OCI-LY1 (cell line): ENCODE measurements at regions not wholly inside any gene's neighbourhood (a gene's known extent, or its start where the extent isn't known, plus 50 kb on each side); places are given as distances from the start of the nearest gene placed in this dataset.

Source experiments
- H2AFZ ChIP-seq: fragments of 200-600 bp; sonication (generic), shearing (Covaris generic); 2 replicates; pipeline ENCODE4 v1.6.0; 2014; ENCODE audit warnings: antibody characterized with exemption, mild to moderate bottlenecking, low read length
- H3F3A ChIP-seq: fragments of 200-600 bp; sonication (generic), shearing (Covaris generic); 2 replicates; pipeline ENCODE4 v1.6.0; 2014; ENCODE audit warnings: mild to moderate bottlenecking, antibody characterized with exemption, low read length, moderate library complexity; ENCODE audit not compliant: insufficient read depth
- H3K27ac ChIP-seq: fragments of 200-600 bp; sonication (generic); 2 replicates; pipeline ENCODE4 v1.5.1; 2014; ENCODE audit warnings: low read length, mixed run types, mild to moderate bottlenecking, low read depth; ENCODE audit not compliant: poor library complexity, severe bottlenecking
- H3K27me3 ChIP-seq: fragments of 200-600 bp; sonication (generic); 2 replicates; pipeline ENCODE4 v1.6.0; 2014; ENCODE audit warnings: antibody characterized with exemption, mild to moderate bottlenecking, low read length, moderate library complexity; ENCODE audit not compliant: insufficient read depth
- H3K36me3 ChIP-seq: fragments of 200-600 bp; sonication (generic); 2 replicates; pipeline ENCODE4 v1.6.1; 2014; ENCODE audit warnings: mild to moderate bottlenecking, antibody characterized with exemption, low read length, moderate library complexity, mixed read lengths; ENCODE audit not compliant: insufficient read depth
- H3K4me1 ChIP-seq: fragments of 200-600 bp; sonication (generic); 2 replicates; pipeline ENCODE4 v1.5.1; 2014; ENCODE audit warnings: mild to moderate bottlenecking, low read length, moderate library complexity; ENCODE audit not compliant: insufficient read depth, severe bottlenecking
- H3K4me2 ChIP-seq: fragments of 200-600 bp; sonication (generic), shearing (Covaris generic); 2 replicates; pipeline ENCODE4 v1.6.1; 2014; ENCODE audit warnings: low read length
- H3K4me3 ChIP-seq: fragments of 200-600 bp; sonication (generic); 2 replicates; pipeline ENCODE4 v1.5.1; 2014; ENCODE audit warnings: low read length, low read depth, mild to moderate bottlenecking, mixed read lengths; ENCODE audit not compliant: poor library complexity, severe bottlenecking
- H3K79me2 ChIP-seq: fragments of 200-600 bp; shearing (Covaris generic); 2 replicates; pipeline ENCODE4 v1.6.1; 2016; ENCODE audit warnings: mixed run types, low read length, mixed read lengths; ENCODE audit not compliant: insufficient read depth
- H3K9ac ChIP-seq: fragments of 200-600 bp; sonication (generic), shearing (Covaris generic); 2 replicates; pipeline ENCODE4 v1.6.1; 2014; ENCODE audit warnings: mild to moderate bottlenecking, low read length, mixed read lengths
- H3K9me2 ChIP-seq: fragments of 200-600 bp; sonication (generic), shearing (Covaris generic); 2 replicates; pipeline ENCODE4 v1.6.1; 2014; ENCODE audit warnings: low read depth, mild to moderate bottlenecking, low read length, mixed read lengths
- H3K9me3 ChIP-seq: fragments of 200-600 bp; shearing (Covaris generic); 2 replicates; pipeline ENCODE4 v1.6.1; 2014; ENCODE audit warnings: low read length, mixed read lengths
- H4K20me1 ChIP-seq: fragments of 200-600 bp; sonication (generic), shearing (Covaris generic); 2 replicates; pipeline ENCODE4 v1.6.0; 2016; ENCODE audit warnings: mild to moderate bottlenecking, low read length; ENCODE audit not compliant: insufficient read depth
- CTCF ChIP-seq: fragments of 200-600 bp; sonication (generic), shearing (Covaris generic); IDR thresholded peaks from 2 replicates; pipeline ENCODE4 v1.5.1; 2017; ENCODE audit warnings: mild to moderate bottlenecking, antibody characterized with exemption, low read length, moderate library complexity, mixed read lengths
- EZH2 ChIP-seq: fragments of 200-600 bp; sonication (generic), shearing (Covaris generic); IDR thresholded peaks from 2 replicates; pipeline ENCODE4 v1.8.0; 2017; ENCODE audit warnings: borderline replicate concordance, mixed run types, mild to moderate bottlenecking, antibody characterized with exemption, low read length, moderate library complexity, mixed read lengths

GRCh38 chrX:74242050-74242449 lies 61.9 kb upstream of the ZCCHC13 start:
- H3K9ac ChIP-seq, result no peak overlapping the region
- H3K4me1 ChIP-seq, result no peaks in the 10 kb centered on the region
- no peaks in the 10 kb centered on the region for H3K9me3 ChIP-seq
- H3K36me3 ChIP-seq, result peaks cover 29% of the 10 kb centered on the region
- H3F3A ChIP-seq, result no peaks in the 10 kb centered on the region
- no peak for TF ChIP-seq CTCF
- TF ChIP-seq EZH2, result no peak
- H4K20me1 ChIP-seq, result no peaks in the 10 kb centered on the region
- H3K4me3 ChIP-seq, result no peak overlapping the region
- H3K27ac ChIP-seq, result no peak overlapping the region
- H3K4me2 ChIP-seq, result no peak overlapping the region
- no peaks in the 10 kb centered on the region for H3K79me2 ChIP-seq
- no peak overlapping the region for H2AFZ ChIP-seq
- no peaks in the 10 kb centered on the region for H3K27me3 ChIP-seq
- no peaks in the 10 kb centered on the region for H3K9me2 ChIP-seq

- Histone ChIP-seq H2AFZ (no peak overlapping the region), H3K27ac (no peak overlapping the region), H3K36me3 (peaks cover 21% of the 10 kb centered on the region), H3K4me2 (no peak overlapping the region), H3F3A (no peaks in the 10 kb centered on the region), H3K9me3 (no peaks in the 10 kb centered on the region), H3K4me1 (no peaks in the 10 kb centered on the region), H3K27me3 (no peaks in the 10 kb centered on the region), H3K9ac (no peak overlapping the region), H3K4me3 (no peak overlapping the region), H3K79me2 (no peaks in the 10 kb centered on the region), H4K20me1 (no peaks in the 10 kb centered on the region), H3K9me2 (no peaks in the 10 kb centered on the region)
- TF ChIP-seq EZH2, result no peak
- TF ChIP-seq CTCF, result no peak
Observed at GRCh38 chrX:74238771-74239170, 65.2 kb upstream of the ZCCHC13 start.

GRCh38 chrX:74234818-74235217 lies 69.2 kb upstream of the ZCCHC13 start:
- H3K9me2 ChIP-seq, result no peaks in the 10 kb centered on the region
- H3K27me3 ChIP-seq, result no peaks in the 10 kb centered on the region
- H3K27ac ChIP-seq, result no peak overlapping the region
- H3K4me2 ChIP-seq, result no peak overlapping the region
- no peaks in the 10 kb centered on the region for H3F3A ChIP-seq
- H2AFZ ChIP-seq, result no peak overlapping the region
- no peaks in the 10 kb centered on the region for H3K4me1 ChIP-seq
- H3K9me3 ChIP-seq, result no peaks in the 10 kb centered on the region
- TF ChIP-seq EZH2, result no peak
- no peak for TF ChIP-seq CTCF
- no peak overlapping the region for H3K4me3 ChIP-seq
- H3K9ac ChIP-seq, result no peak overlapping the region
- H3K36me3 ChIP-seq, result peaks cover 22% of the 10 kb centered on the region
- no peaks in the 10 kb centered on the region for H3K79me2 ChIP-seq
- no peaks in the 10 kb centered on the region for H4K20me1 ChIP-seq
